Erythroblast (primary cell): ENCODE measurements at regions not wholly inside any gene's neighbourhood (a gene's known extent, or its start where the extent isn't known, plus 50 kb on each side); places are given as distances from the start of the nearest gene placed in this dataset.

Experiments
- GATA1 ChIP-seq: IDR thresholded peaks from 2 replicates; pipeline ENCODE4 v1.6.1; 2011; ENCODE audit warnings: low read depth, mild to moderate bottlenecking, control low read depth, low read length, moderate library complexity
- POLR2A ChIP-seq: IDR thresholded peaks from 2 replicates; pipeline ENCODE4 v1.6.1; 2011; ENCODE audit warnings: mild to moderate bottlenecking, low read length

DNA sequence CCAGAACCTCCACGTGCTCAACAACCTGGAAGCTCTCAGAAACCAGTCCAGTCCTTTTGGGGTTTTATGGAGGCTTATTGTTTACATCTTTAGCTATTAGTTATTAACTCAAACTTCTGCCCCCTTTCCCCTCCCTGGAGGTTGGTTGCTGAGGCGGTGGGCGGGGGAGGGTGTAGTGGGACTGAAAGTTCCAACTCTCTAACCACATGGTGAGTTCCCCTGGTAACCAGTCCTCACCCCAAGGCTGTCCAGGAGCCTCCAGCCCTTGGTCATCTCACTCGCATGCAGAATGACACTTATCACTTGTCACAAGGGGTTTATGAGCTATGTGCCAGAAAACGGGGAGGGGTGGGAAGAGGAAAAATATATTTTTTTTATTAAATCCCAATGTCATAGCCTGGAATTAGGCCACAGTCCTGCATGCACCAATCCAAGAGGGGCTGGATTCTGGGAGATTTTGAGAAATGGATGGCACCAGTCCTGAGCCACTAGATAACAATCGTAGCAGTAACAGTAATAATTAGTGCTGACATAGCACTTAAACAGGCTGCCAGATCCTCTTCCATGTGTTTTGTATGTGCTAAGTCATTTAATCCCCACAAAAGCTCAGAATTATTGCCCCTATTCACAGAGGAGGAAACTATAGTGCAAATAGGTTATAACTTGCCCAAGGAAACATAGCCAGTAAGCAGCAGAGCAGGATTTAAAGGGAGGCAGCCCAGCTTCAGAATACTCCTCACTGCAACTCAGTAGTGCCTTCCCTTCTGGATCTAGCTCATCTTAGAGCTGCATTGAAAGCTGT, 85.7 kb downstream of the CRYGS start:
- TF ChIP-seq POLR2A (no peak), GATA1 (no peak)
